ENCODE measurements at regions not wholly inside any gene's neighbourhood (a gene's known extent, or its start where the extent isn't known, plus 50 kb on each side); places are given as distances from the start of the nearest gene placed in this dataset.

GRCh38 chr21:29231756-29232529 lies 66.8 kb upstream of the BACH1 start:
- TF ChIP-seq CTCF (IDR thresholded peaks at IDR 0.05) (no peak), POLR2AphosphoS5 (IDR thresholded peaks at IDR 0.05) (no peak), POLR2A (IDR thresholded peaks at IDR 0.05) (no peak)

Data from breast epithelium (tissue), 3 donors.